Thyroid gland (tissue), 4 donors: ENCODE measurements at regions not wholly inside any gene's neighbourhood (a gene's known extent, or its start where the extent isn't known, plus 50 kb on each side); places are given as distances from the start of the nearest gene placed in this dataset.

Experiments used
- POLR2A ChIP-seq, 2 donors: fragments of 450-650 bp; IDR thresholded peaks; one replicate each; pipeline ENCODE4 v1.6.1; 2017; ENCODE audit warnings: antibody characterized with exemption in 2 of 2, mild to moderate bottlenecking in 2 of 2, moderate library complexity in 1 of 2
- TF ChIP-seq, protein P1 (sequence below), 6 experiments: fragments of 200-600 bp in 3 of 6; fragments of 450-650 bp in 3 of 6; sonication (generic) in 3 of 6; IDR thresholded peaks; one replicate each; pipeline ENCODE4 v1.5.1; 2016 to 2019; ENCODE audit warnings: antibody characterized with exemption in 6 of 6, mild to moderate bottlenecking in 2 of 6, inconsistent platforms in 1 of 6, moderate library complexity in 1 of 6

DNA sequence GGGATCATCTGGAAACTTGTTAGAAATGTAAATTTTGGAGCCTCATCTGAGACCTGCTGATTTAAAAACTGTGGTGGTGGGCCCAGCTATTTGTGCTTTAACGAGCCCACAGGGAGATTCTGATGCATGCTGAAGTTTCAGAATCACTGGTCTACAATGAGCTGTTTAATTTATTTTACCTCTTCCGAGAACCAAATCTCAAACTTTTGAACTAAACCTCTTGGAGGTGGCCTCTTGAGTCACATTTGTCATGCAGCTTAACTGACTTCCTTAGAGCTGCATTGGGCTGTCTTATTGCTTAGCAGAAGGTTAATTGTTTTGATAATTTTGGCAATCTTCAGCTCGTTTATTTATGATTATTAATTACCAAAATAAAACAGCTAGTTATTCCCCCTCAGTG is 112.1 kb upstream of the NPHP3 start:
- TF ChIP-seq, protein P1, sequence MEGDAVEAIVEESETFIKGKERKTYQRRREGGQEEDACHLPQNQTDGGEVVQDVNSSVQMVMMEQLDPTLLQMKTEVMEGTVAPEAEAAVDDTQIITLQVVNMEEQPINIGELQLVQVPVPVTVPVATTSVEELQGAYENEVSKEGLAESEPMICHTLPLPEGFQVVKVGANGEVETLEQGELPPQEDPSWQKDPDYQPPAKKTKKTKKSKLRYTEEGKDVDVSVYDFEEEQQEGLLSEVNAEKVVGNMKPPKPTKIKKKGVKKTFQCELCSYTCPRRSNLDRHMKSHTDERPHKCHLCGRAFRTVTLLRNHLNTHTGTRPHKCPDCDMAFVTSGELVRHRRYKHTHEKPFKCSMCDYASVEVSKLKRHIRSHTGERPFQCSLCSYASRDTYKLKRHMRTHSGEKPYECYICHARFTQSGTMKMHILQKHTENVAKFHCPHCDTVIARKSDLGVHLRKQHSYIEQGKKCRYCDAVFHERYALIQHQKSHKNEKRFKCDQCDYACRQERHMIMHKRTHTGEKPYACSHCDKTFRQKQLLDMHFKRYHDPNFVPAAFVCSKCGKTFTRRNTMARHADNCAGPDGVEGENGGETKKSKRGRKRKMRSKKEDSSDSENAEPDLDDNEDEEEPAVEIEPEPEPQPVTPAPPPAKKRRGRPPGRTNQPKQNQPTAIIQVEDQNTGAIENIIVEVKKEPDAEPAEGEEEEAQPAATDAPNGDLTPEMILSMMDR (IDR thresholded peaks at IDR 0.05) = no peak
- TF ChIP-seq POLR2A (IDR thresholded peaks at IDR 0.05) = no peak
